GM12878 (cell line): ENCODE measurements at regions not wholly inside any gene's neighbourhood (a gene's known extent, or its start where the extent isn't known, plus 50 kb on each side); places are given as distances from the start of the nearest gene placed in this dataset.

Experiments used
- BHLHE40 ChIP-seq, 2 experiments: fragments of 450-650 bp in 1 of 2; IDR thresholded peaks; 2 replicates each; pipeline ENCODE4 v1.6.1; 2011 to 2017; ENCODE audit warnings: low read depth in 2 of 2, borderline replicate concordance in 1 of 2, improper control_type of control experiment in 1 of 2, low read length in 1 of 2, mild to moderate bottlenecking in 1 of 2
- FOXK2 ChIP-seq: fragments of 450-650 bp; IDR thresholded peaks from 2 replicates; pipeline ENCODE4 v1.6.1; 2017; ENCODE audit warnings: mild to moderate bottlenecking, moderate library complexity
- JUND ChIP-seq: IDR thresholded peaks from 2 replicates; pipeline ENCODE4 v1.6.1; 2012; ENCODE audit warnings: low read depth, mild to moderate bottlenecking, low read length, improper control_type of control experiment, moderate library complexity
- MLLT1 ChIP-seq: fragments of 450-650 bp; IDR thresholded peaks from 2 replicates; pipeline ENCODE4 v1.6.1; 2016; ENCODE audit warnings: mild to moderate bottlenecking
- POLR2A ChIP-seq: IDR thresholded peaks from 2 replicates; pipeline ENCODE4 v1.6.1; 2011; ENCODE audit warnings: low read depth, mild to moderate bottlenecking, low read length
- TAF1 ChIP-seq: IDR thresholded peaks from 2 replicates; pipeline ENCODE4 v1.6.1; 2011; ENCODE audit warnings: mild to moderate bottlenecking, low read depth, low read length, borderline replicate concordance
- TBL1XR1 ChIP-seq: IDR thresholded peaks from 2 replicates; pipeline ENCODE4 v1.6.1; 2012; ENCODE audit warnings: low read depth, low read length, improper control_type of control experiment
- ZBTB40 ChIP-seq: fragments of 450-650 bp; IDR thresholded peaks from 2 replicates; pipeline ENCODE4 v1.6.1; 2016; ENCODE audit warnings: mild to moderate bottlenecking, moderate library complexity, borderline replicate concordance
- TF ChIP-seq, protein P1 (sequence below), 3 experiments: IDR thresholded peaks in 2 of 3; conservative IDR thresholded peaks in 1 of 3; 2 replicates each; pipeline ENCODE4 v1.5.1; 2011; ENCODE audit warnings: low read depth in 3 of 3, low read length in 3 of 3, mild to moderate bottlenecking in 3 of 3, control low read depth in 2 of 3, moderate library complexity in 2 of 3, inconsistent platforms in 1 of 3, mixed read lengths in 1 of 3; ENCODE audit not compliant: control insufficient read depth in 2 of 3, insufficient read depth in 1 of 3; ENCODE audit errors: extremely low read depth in 1 of 3

DNA sequence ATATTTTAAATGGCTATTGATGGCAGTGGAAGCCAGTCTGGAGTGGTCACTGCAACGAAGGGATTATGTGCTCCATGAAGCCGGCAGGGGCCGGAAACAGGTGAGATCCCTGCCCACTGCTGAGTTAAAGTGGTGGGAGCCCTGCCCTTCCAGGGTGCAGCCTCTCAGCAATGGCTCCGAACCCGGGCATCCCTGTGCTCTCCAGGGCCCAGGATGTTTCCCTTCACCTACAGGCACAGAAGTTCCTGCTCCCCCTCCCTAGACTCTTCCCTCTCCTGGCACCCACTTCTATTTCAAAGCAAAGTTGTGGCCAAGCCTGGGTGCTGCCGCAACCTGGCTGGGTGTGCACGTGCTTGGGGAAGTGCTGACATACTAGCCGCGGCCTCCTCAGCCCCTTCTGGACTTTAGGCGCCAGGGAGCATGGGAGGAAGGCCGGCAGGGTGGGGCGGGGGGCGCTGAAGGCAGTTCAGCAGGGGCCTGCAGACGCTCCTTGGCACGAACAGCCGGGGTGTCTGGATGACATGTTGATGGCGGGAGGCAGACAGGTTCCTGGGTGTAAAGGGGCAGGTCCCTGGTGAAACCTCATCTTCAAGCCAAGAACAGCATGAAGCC, 452.3 kb downstream of the HTR1B start:
- TF ChIP-seq FOXK2 = no peak
- no peak for TF ChIP-seq ZBTB40
- TF ChIP-seq JUND = no peak
- TF ChIP-seq TBL1XR1 = no peak
- TF ChIP-seq, protein P1, sequence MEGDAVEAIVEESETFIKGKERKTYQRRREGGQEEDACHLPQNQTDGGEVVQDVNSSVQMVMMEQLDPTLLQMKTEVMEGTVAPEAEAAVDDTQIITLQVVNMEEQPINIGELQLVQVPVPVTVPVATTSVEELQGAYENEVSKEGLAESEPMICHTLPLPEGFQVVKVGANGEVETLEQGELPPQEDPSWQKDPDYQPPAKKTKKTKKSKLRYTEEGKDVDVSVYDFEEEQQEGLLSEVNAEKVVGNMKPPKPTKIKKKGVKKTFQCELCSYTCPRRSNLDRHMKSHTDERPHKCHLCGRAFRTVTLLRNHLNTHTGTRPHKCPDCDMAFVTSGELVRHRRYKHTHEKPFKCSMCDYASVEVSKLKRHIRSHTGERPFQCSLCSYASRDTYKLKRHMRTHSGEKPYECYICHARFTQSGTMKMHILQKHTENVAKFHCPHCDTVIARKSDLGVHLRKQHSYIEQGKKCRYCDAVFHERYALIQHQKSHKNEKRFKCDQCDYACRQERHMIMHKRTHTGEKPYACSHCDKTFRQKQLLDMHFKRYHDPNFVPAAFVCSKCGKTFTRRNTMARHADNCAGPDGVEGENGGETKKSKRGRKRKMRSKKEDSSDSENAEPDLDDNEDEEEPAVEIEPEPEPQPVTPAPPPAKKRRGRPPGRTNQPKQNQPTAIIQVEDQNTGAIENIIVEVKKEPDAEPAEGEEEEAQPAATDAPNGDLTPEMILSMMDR (IDR thresholded peaks at IDR 0.05 in 2 of 3, conservative IDR thresholded peaks at IDR 0.05 in 1 of 3; ENCODE audit: control insufficient read depth in 2 of 3, extremely low read depth in 1 of 3, insufficient read depth in 1 of 3, low read depth in 3 of 3, low read length in 3 of 3) = no peak
- no peak for TF ChIP-seq MLLT1
- TF ChIP-seq TAF1 = no peak
- no peak for TF ChIP-seq BHLHE40 (IDR thresholded peaks at IDR 0.05; ENCODE audit: borderline replicate concordance in 1 of 2, low read depth in 2 of 2, low read length in 1 of 2)
- TF ChIP-seq POLR2A = no peak
